Hematopoietic multipotent progenitor cell treated with erythropoietin and hydrocortisone succinate and interleukin-3 and kit ligand, for 6 days (in vitro differentiated cells): ENCODE measurements at regions not wholly inside any gene's neighbourhood (a gene's known extent, or its start where the extent isn't known, plus 50 kb on each side); places are given as distances from the start of the nearest gene placed in this dataset.
"Not testable (repeated sequence)": the region's sequence is repeated elsewhere in the genome, so short reads cannot be mapped to it uniquely, and the experiment has no call there.

ENCODE experiments used
- DNase-seq: peaks from one replicate; pipeline ENCODE4 v3.0.0-alpha.2; 2015

DNA sequence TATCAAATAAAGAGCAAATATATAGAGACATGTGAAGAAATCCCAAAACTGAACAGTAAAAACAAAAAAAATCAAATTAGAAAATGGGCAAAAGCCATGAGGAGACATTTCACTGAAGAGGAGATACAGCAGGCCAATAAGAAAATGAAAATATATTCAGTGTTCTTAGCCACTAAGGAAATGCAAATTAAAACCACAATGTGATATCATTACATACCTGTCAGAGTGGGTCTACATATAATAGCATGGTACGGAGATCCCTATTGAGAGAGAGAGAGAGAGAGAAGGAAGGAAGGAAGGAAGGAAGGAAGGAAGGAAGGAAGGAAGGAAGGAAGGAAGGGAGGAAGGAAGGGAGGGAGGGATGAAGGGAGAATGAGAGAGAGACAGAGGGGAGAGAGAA lies 707.0 kb upstream of the ACTRT1 start:
- no peak for DNase-seq

DNA sequence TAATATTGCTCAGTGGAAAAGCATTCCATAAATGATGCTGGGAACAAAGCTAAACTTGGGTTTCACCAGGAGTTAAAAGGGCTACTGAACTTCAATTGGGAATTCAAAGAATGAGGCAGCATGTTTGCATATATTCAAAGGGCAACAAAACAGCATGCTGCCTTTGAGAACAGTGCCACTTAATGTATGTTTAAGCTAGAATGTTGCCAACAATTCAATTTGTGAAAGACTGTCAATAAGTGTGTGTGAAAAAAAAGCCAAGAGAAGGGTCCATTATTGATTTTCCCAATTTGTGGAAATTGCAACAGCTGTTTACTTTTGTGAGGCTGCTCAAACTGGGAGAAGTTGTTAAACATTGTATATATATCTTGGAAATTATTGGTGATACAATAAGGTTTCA lies 701.9 kb upstream of the ACTRT1 start:
- no peak for DNase-seq

- DNase-seq = no peak
Measured at GRCh38 chrX:128739539-128739938, 687.3 kb upstream of the ACTRT1 start.

GRCh38 chrX:128728943-128729342 lies 676.7 kb upstream of the ACTRT1 start:
- no peak for DNase-seq

GRCh38 chrX:128717635-128718578 lies 665.7 kb upstream of the ACTRT1 start:
- no peak for DNase-seq

- no peak for DNase-seq
Measured at GRCh38 chrX:128714425-128714824, 662.2 kb upstream of the ACTRT1 start.

GRCh38 chrX:128699716-128700285 lies 647.6 kb upstream of the ACTRT1 start:
- DNase-seq = no peak

DNA sequence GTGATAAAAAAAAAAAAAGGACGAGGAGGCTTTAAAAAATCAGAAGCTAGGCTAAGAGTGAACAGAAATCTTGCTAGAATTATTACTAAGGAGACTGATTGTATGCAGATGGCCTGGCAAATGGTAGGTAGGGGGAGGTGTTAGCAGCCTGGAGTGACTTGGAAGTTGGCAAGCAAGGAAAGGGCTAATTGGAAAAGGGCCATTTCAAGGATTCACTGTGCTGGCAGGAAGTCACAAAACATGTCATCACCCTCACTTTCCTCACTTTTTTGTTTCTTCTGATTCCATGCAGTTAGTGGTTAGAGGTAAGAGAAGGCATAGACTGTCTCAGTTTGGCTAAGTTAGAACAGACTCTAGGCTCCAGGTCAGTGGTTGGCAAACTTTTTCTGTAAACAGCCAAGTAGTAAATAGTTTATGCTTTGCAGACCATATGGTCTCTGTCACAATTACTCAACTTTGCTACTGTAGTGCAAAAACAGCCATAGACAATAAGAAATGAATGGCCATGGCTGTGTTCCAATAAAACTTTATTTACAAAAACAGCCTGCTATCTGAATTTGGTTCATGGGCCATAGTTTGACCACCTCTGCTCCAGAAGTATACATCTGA lies 646.5 kb upstream of the ACTRT1 start:
- no peak for DNase-seq

- no peak for DNase-seq
Measured at GRCh38 chrX:128691872-128692271, 639.7 kb upstream of the ACTRT1 start.

DNA sequence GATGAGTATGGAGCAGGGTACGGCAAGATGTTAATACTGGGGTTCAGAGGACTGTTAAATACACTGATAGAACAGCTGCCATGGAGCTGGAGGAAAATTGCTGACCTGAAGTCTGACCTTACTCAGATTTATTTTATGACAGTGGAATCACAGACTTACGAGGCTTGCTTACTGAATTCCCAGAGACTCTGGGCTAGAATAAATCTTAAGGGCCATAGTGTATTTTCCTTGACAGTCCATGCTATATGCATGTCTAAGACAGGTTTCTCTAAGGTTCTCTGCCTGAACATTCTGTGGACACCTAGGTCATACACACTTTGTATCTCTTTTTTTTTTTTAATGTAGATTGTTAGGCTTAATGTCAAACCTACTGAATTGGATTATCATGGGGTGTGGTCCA lies 633.2 kb upstream of the ACTRT1 start:
- DNase-seq = no peak

GRCh38 chrX:128676651-128677050 lies 624.4 kb upstream of the ACTRT1 start:
- no peak for DNase-seq

DNA sequence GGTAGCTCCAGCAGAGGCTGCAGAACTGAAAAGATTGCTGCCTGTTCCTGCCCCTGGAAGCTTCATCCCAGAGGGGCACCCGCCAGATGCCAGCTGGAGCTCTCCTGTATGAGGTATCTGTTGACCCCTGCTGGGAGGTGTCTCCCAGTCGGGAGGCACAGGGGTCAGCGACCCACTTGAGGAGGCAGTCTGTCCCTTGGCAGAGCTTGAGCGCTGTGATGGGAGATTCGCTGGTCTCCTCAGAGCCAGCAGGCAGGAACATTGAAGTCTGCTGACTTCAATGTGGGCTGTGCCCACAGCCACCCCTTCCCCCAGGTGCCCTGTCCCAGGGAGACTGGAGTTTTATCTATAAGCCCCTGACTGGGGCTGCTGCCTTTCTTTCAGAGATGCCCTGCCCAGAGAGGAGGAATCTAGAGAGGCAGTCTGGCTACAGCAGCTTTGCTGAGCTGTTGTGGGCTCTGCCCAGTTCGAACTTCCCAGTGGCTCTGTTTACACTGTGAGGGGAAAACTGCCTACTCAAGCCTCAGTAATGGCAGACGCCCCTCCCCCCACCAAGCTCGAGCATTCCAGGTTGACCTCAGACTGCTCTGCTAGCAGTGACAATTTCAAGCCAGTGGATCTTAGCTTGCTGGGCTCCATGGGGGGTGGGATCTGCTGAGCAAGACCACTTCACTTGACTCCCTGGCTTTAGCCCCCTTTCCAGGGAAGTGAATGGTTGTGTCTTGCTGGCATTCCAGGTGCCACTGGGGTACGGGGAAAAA lies 622.3 kb upstream of the ACTRT1 start:
- DNase-seq = not testable (repeated sequence)

DNA sequence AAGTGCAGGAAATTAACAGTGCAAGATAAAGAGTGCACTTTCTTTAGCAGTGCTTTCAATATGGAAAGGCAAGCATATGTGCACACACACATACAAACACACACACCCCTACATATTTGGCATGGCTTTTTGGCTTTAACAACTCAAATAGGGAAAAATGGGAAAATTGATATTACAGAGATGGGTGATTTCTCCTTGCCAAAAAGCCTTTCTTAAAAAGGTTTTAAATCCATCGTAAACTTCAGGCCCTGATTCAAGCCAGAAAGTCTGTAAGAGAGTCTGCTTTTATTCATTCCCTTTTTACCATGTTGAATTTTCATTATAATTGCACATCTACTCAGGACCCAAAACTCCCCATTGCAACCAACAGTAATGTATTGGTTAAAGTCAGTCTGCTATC lies 612.0 kb upstream of the ACTRT1 start:
- no peak for DNase-seq

- DNase-seq = no peak
Measured at GRCh38 chrX:128653524-128654060, 601.4 kb upstream of the ACTRT1 start.

- DNase-seq = no peak
Measured at GRCh38 chrX:128650326-128650725, 598.1 kb upstream of the ACTRT1 start.

DNA sequence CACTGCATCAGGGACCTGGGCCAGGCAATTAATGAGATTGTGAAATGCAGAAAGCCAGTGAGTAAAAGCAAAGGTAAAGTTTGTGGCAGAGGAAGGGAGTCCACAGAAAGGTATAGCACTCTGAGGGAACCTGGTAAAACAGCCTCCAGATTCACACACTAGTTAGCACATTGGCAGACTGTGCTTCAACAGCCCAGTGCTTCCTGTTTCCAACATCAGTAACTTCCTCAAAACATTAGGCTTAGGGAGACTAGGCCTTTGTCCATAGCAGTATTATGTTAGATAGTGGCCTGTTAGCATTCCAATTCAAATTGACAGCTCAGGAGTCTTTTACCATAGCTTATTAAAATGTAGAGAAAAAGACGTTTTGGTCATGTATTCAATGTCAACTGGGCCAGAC lies 582.6 kb upstream of the ACTRT1 start:
- DNase-seq = no peak

DNA sequence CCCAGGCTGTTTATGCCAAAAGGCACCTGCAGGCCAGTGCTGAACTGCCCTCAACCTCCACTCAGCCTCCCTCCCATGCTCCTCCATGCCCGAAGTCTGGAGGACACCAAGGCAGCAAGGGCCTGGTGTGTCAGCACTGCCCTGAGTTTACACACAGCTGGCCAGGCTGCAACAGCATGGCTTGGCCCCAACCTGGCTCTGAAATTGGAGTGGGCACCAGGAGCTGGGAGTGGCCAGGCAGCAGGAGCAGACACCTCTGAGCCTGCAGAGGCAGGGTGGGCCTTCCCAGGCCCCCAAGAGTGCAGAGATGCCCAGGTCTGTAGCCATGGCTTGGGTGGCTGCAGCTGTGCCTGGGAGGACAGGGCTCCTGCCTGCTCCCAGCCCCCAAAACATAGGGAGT lies 571.2 kb upstream of the ACTRT1 start:
- DNase-seq = no peak

- no peak for DNase-seq
Measured at GRCh38 chrX:128622296-128622695, 570.1 kb upstream of the ACTRT1 start.

DNA sequence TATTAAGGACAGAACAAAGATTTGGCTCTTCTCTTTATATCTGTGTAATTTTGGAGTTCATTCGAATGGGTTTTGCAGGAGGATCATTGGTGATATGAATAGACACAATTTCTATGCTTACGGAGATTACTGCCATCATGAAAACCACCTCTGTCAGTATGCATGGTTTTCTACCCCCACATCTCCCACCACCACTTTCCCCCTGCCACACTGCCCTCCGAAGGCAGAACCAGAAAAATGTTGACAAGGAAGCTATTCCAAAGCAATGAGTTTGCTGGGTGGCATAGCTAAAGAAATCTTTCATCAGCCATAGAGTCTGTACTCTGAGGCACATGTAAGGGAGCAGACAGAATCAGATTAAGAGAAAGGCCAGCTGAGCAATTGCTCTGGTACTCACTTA lies 567.3 kb upstream of the ACTRT1 start:
- no peak for DNase-seq

- DNase-seq = no peak
Measured at GRCh38 chrX:128616933-128617332, 564.7 kb upstream of the ACTRT1 start.

GRCh38 chrX:128606817-128607216 lies 554.6 kb upstream of the ACTRT1 start:
- not testable (repeated sequence) for DNase-seq

DNA sequence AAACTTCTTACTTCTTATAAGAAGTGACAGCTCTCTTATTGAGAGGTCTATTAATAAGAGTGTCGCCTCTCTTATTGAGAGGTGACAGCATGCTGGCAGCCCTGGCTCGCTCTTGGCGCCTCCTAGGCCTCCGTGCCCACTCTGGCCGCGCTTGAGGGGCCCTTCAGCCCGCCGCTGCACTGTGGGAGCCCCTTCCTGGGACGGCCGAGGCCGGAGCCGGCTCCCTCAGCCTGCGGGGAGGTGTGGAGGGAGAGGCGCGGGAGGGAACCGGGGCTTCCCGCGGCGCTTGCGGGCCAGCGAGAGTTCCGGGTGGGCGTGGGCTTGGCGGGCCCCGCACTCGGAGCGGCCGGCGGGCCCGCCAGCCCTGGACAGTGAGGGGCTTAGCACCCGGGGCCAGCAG lies 554.2 kb upstream of the ACTRT1 start:
- not testable (repeated sequence) for DNase-seq

DNA sequence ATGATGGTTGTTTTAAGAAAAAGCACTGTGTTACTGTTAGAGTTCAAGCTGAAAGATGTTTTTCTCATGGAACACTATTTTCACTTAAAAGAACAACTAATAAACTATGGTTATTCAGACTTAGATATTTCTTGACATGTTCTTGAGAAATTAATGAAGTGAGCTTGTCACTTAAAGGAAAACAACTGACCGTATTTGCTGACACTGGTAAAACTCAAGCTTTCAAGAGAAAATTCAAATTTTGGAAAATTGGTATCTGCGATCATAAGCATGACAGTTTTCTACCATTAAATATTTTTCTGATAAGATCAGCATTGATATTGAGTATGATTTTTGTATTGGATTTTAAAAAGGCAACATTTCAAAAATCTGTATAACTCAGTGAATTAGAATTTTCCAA lies 549.5 kb upstream of the ACTRT1 start:
- no peak for DNase-seq
